BJ (cell line): ENCODE measurements at regions not wholly inside any gene's neighbourhood (a gene's known extent, or its start where the extent isn't known, plus 50 kb on each side); places are given as distances from the start of the nearest gene placed in this dataset.
A peak's percentile ranks its signal among the peaks of the same experiment; 100 is the strongest.

ENCODE experiments used
- CTCF ChIA-PET: fragments of 350-600 bp; formaldehyde crosslinking; extraction: SDS; loops from one replicate; lab custom pipeline; 2021; ENCODE audit warnings: antibody characterized with exemption, inconsistent platforms; lab: Yijun Ruan, JAX
- POLR2A ChIA-PET: fragments of 300-600 bp; sonication (Branson Sonifier 250); formaldehyde crosslinking; extraction: SDS; loops from one replicate; lab custom pipeline; 2021; ENCODE audit warnings: antibody characterized with exemption; lab: Charles Lee
- DNase-seq: peaks from one replicate; pipeline ENCODE4 v3.0.0-alpha.2; 2011; ENCODE audit warnings: low read depth
- H3K27me3 ChIP-seq: 2 replicates; pipeline ENCODE4 v1.6.0; 2011; ENCODE audit warnings: low read length; ENCODE audit not compliant: control insufficient read depth, insufficient read depth
- H3K36me3 ChIP-seq: 2 replicates; pipeline ENCODE4 v1.5.1; 2011; ENCODE audit warnings: low read length; ENCODE audit not compliant: control insufficient read depth, insufficient read depth
- H3K4me3 ChIP-seq: 2 replicates; pipeline ENCODE4 v1.5.1; 2011; ENCODE audit warnings: low read depth, mild to moderate bottlenecking, control low read depth, low read length
- TF ChIP-seq, protein P1 (sequence below): IDR thresholded peaks from 2 replicates; pipeline ENCODE4 v1.5.1; 2011; ENCODE audit warnings: low read depth, mild to moderate bottlenecking, control low read depth, inconsistent platforms, low read length, moderate library complexity; ENCODE audit not compliant: insufficient read depth

DNA sequence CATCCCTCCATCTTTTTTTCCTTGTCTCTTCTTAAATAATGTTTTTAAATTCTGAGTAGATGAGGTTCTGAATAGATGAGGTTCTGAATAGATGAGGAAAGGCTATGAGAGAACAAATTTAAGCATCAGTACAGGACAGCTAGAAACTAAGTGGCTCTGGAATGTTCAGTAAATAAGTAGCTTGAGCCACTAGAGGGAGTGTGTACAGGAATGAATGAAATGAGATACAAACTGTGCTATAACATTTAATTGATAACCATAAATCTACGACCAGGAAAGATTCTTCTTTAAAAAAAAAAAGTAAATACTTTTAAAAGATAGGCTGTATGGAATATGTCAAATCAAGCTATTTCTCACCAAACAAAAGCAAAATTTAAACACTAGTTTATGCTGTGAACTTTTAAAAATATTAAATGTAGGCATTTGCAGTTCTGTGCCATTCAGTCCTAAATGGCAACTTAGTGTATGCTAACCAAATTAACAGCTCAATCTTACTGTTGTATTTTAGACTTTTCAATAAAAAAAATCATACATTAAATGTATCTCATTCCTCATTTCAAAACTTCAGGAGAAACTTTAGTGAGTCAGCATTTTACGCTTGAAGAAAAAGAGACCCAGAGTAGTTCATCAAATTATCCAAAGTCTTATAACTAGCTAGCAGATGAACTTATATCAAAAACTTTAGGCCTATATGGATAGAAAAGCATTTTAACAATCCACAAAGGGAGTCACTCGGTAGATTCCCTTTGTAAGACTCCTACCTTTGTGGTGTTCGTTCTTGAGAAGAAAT lies 70.4 kb upstream of the SNX2 start:
- Histone ChIP-seq H3K36me3 (no peaks in the 10 kb centered on the region), H3K27me3 (no peaks in the 10 kb centered on the region), H3K4me3 (no peak overlapping the region)
- TF ChIP-seq, protein P1, sequence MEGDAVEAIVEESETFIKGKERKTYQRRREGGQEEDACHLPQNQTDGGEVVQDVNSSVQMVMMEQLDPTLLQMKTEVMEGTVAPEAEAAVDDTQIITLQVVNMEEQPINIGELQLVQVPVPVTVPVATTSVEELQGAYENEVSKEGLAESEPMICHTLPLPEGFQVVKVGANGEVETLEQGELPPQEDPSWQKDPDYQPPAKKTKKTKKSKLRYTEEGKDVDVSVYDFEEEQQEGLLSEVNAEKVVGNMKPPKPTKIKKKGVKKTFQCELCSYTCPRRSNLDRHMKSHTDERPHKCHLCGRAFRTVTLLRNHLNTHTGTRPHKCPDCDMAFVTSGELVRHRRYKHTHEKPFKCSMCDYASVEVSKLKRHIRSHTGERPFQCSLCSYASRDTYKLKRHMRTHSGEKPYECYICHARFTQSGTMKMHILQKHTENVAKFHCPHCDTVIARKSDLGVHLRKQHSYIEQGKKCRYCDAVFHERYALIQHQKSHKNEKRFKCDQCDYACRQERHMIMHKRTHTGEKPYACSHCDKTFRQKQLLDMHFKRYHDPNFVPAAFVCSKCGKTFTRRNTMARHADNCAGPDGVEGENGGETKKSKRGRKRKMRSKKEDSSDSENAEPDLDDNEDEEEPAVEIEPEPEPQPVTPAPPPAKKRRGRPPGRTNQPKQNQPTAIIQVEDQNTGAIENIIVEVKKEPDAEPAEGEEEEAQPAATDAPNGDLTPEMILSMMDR: peak; percentile 70
- POLR2A ChIA-PET: no interaction called here
- no peak for DNase-seq
- CTCF ChIA-PET: interaction anchor here (0.6 to 3.6 kb wide), 20 partner anchors 9 to 670 kb away, joined by 3 to 16 read pairs (median 3); no protein-coding TSS in a partner anchor

DNA sequence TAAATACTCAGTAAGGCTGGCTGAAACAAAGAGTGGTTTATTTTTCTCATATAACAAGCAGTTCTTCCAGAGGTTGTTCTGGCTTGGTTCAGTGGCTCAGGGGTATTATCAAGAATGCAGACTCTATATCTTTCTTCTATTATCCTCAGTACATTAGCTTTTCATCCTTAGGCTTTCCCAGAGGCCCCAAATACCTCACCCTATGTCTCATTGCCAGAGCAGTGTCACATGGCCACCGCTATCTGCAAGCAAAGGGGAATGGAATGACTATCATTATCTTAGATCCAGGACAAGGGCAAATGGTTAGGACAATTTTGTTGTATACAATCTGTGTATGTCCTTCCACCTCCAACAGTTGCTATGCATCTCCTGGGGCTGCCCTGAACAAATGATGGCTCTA lies 69.0 kb upstream of the SNX2 start:
- Histone ChIP-seq H3K4me3 (no peak overlapping the region), H3K27me3 (no peaks in the 10 kb centered on the region), H3K36me3 (no peaks in the 10 kb centered on the region)
- POLR2A ChIA-PET: no interaction called here
- TF ChIP-seq, protein P1: no peak
- CTCF ChIA-PET: interaction anchor here (3.2 to 3.6 kb wide), 2 partner anchors 14 to 452 kb away, joined by 16 read pairs; no protein-coding TSS in a partner anchor
- DNase-seq: no peak

- DNase-seq: no peak
- no peaks in the 10 kb centered on the region for H3K27me3 ChIP-seq
- CTCF ChIA-PET: no interaction called here
Measured at GRCh38 chr5:122707796-122708195, 67.1 kb upstream of the SNX2 start.

DNA sequence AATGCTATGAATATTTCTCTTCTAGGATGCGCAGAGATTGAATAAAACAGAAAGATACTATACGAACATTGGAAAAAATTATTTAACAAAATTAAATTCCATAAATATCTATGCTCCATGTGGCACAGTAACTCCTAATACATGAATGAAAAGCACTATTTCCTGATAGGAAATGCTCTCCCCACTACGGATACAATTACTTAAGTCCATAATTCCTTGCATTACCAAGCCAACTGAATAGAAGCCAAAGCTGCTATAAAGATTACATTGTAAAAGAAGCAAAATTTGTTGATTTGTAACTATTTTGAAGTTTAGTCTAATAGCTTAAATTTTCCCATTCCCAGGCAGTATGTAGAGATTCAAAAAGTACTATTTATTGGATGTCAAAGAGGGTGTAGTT lies 61.8 kb upstream of the SNX2 start:
- no peak overlapping the region for H3K4me3 ChIP-seq
- ChIA-PET POLR2A (no interaction called here), CTCF (interaction anchor here (0.9 to 1.0 kb wide), 2 partner anchors 9 to 11 kb away, joined by 3 to 4 read pairs; no protein-coding TSS in a partner anchor)
- TF ChIP-seq, protein P1: no peak
- H3K36me3 ChIP-seq: no peaks in the 10 kb centered on the region
- no peak for DNase-seq
- H3K27me3 ChIP-seq: no peaks in the 10 kb centered on the region

More at GRCh38 chr5:122707796-122708195, 67.1 kb upstream of the SNX2 start:
- H3K4me3 ChIP-seq: no peak overlapping the region
- no peaks in the 10 kb centered on the region for H3K36me3 ChIP-seq
- POLR2A ChIA-PET: no interaction called here
- TF ChIP-seq, protein P1: no peak

DNA sequence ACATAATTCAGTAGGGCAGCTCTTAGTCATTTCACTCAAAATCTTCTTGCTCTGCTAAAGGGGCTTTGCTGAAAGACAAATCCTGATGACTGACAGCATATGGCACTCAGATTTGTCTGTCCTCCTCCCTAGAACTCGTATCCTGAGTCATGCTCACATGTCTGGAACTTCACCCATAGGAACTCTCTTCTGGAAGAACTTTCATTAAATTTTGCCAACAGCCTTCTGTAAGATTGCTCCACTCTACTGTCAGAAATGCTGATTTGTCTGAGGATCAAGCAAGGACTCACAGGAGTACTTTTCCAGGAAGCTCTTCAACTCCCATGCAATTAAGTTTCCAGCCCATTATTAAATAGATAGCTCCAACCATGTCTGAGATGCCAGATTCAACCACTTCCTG lies 59.8 kb upstream of the SNX2 start:
- H3K36me3 ChIP-seq: no peaks in the 10 kb centered on the region
- no peaks in the 10 kb centered on the region for H3K27me3 ChIP-seq
- TF ChIP-seq, protein P1: no peak
- no peak for DNase-seq
- H3K4me3 ChIP-seq: no peak overlapping the region
- CTCF ChIA-PET: interaction anchor here (1.0 to 1.6 kb wide), 2 partner anchors 11 to 65 kb away, joined by 3 to 9 read pairs; no protein-coding TSS in a partner anchor
- POLR2A ChIA-PET: interaction anchor here (0.6 kb wide), 1 partner anchor 9 kb away, joined by 4 read pairs; no protein-coding TSS in a partner anchor
